B cell (primary cell): ENCODE measurements at regions not wholly inside any gene's neighbourhood (a gene's known extent, or its start where the extent isn't known, plus 50 kb on each side); places are given as distances from the start of the nearest gene placed in this dataset.
A peak's percentile ranks its signal among the peaks of the same experiment; 100 is the strongest.
"Not testable (repeated sequence)": the region's sequence is repeated elsewhere in the genome, so short reads cannot be mapped to it uniquely, and the experiment has no call there.

Experiments
- ATAC-seq: fragments of 200-7000 bp; cut with Tn5 transposase; one replicate; pipeline ENCODE4 v1.10.0; 2021; ENCODE audit warnings: low read depth, mild to moderate bottlenecking, moderate number of reproducible peaks, moderate library complexity
- CTCF ChIA-PET: fragments of 350-600 bp; sonication (Branson Sonifier 250); formaldehyde crosslinking; loops from one replicate; lab custom pipeline; 2021; ENCODE audit warnings: antibody characterized with exemption, inconsistent platforms; lab: Charles Lee
- POLR2A ChIA-PET: fragments of 350-600 bp; sonication (Branson Sonifier 250); formaldehyde crosslinking; loops from one replicate; lab custom pipeline; 2021; ENCODE audit warnings: antibody characterized with exemption; lab: Charles Lee
- DNase-seq: peaks from one replicate; pipeline ENCODE4 v3.0.0; 2013
- H2AFZ ChIP-seq: 2 replicates; pipeline ENCODE4 v1.6.1; 2012; ENCODE audit warnings: mild to moderate bottlenecking, low read depth, low read length; ENCODE audit not compliant: insufficient read depth, poor library complexity, severe bottlenecking
- H3K27ac ChIP-seq, 2 donors: 1 replicate in 1 of 2; 2 replicates in 1 of 2; pipeline ENCODE4 v1.5.1; 2012 to 2013; ENCODE audit warnings: low read length in 2 of 2, mild to moderate bottlenecking in 2 of 2, moderate library complexity in 1 of 2
- H3K27me3 ChIP-seq, 4 experiments: fragments of 200-600 bp in 1 of 4; sonication (generic) in 1 of 4; replicated peaks in 1 of 4; 1 replicate in 2 of 4; 2 replicates in 2 of 4; pipeline versions ENCODE4 v1.6.1 to v1.7.0; 2013 to 2016; ENCODE audit warnings: low read length in 3 of 4, mild to moderate bottlenecking in 2 of 4, mixed read lengths in 1 of 4, moderate library complexity in 1 of 4; ENCODE audit not compliant: insufficient read depth in 4 of 4, control insufficient read depth in 3 of 4; ENCODE audit errors: control extremely low read depth in 1 of 4
- H3K36me3 ChIP-seq, 2 experiments: replicated peaks in 1 of 2; 1 replicate in 1 of 2; 2 replicates in 1 of 2; pipeline versions ENCODE4 v1.6.1 to v1.7.1; 2013; ENCODE audit warnings: low read length in 1 of 2; ENCODE audit not compliant: insufficient read depth in 2 of 2, control insufficient read depth in 1 of 2; ENCODE audit errors: control extremely low read depth in 1 of 2, extremely low read depth in 1 of 2
- H3K4me1 ChIP-seq, 2 donors: fragments of 200-600 bp in 1 of 2; sonication (generic) in 1 of 2; 1 replicate in 1 of 2; 2 replicates in 1 of 2; pipeline versions ENCODE4 v1.5.1 to v1.6.1; 2013 to 2017; ENCODE audit warnings: low read length in 2 of 2; ENCODE audit not compliant: control insufficient read depth in 2 of 2, insufficient read depth in 2 of 2
- H3K4me2 ChIP-seq: replicated peaks from 2 replicates; pipeline ENCODE3; 2012; ENCODE audit warnings: mild to moderate bottlenecking, low read depth, low read length; ENCODE audit not compliant: poor library complexity, severe bottlenecking
- H3K4me3 ChIP-seq, 5 experiments: fragments of 200-600 bp in 1 of 5; sonication (generic) in 1 of 5; 1 replicate in 3 of 5; 2 replicates in 2 of 5; pipeline versions ENCODE4 v1.5.1 to v1.7.0; 2011 to 2016; ENCODE audit warnings: low read length in 4 of 5, mild to moderate bottlenecking in 4 of 5, low read depth in 2 of 5, control low read depth in 1 of 5, moderate library complexity in 1 of 5; ENCODE audit not compliant: insufficient read depth in 1 of 5; ENCODE audit errors: control extremely low read depth in 1 of 5, extremely low read depth in 1 of 5
- H3K79me2 ChIP-seq: fragments of 200-600 bp; sonication (generic); one replicate; pipeline ENCODE4 v1.6.0; 2016; ENCODE audit warnings: low read length; ENCODE audit not compliant: control insufficient read depth, insufficient read depth
- H3K9ac ChIP-seq: fragments of 200-600 bp; sonication (generic); 2 replicates; pipeline ENCODE4 v1.6.1; 2017; ENCODE audit warnings: mild to moderate bottlenecking, low read length, moderate library complexity
- H3K9me3 ChIP-seq, 3 donors: one replicate each; pipeline versions ENCODE4 v1.6.1 to v1.7.1; 2013; ENCODE audit warnings: low read length in 2 of 3; ENCODE audit not compliant: control insufficient read depth in 2 of 3, insufficient read depth in 1 of 3; ENCODE audit errors: control extremely low read depth in 1 of 3
- H4K20me1 ChIP-seq: 2 replicates; pipeline ENCODE4 v1.6.0; 2012; ENCODE audit warnings: mild to moderate bottlenecking, low read length; ENCODE audit not compliant: insufficient read depth, control insufficient read depth, poor library complexity, severe bottlenecking
- H3K27ac Mint-ChIP-seq: one replicate; pipeline ENCODE4 v1.8.0; 2021; ENCODE audit warnings: mixed read lengths
- H3K27me3 Mint-ChIP-seq: one replicate; pipeline ENCODE4 v1.8.0; 2021; ENCODE audit warnings: mixed read lengths
- H3K4me1 Mint-ChIP-seq: one replicate; pipeline ENCODE4 v1.8.0; 2021; ENCODE audit warnings: mixed read lengths
- H3K4me3 Mint-ChIP-seq: one replicate; pipeline ENCODE4 v1.8.0; 2021; ENCODE audit warnings: mixed read lengths
- H3K9me3 Mint-ChIP-seq: one replicate; pipeline ENCODE4 v1.8.0; 2022; ENCODE audit warnings: mixed read lengths; ENCODE audit not compliant: insufficient read depth
- CTCF ChIP-seq: fragments of 200-600 bp; IDR thresholded peaks from one replicate; pipeline ENCODE4 v1.8.0; 2022; ENCODE audit warnings: antibody characterized with exemption, mild to moderate bottlenecking
- EZH2 ChIP-seq: IDR thresholded peaks from 2 replicates; pipeline ENCODE4 v1.6.1; 2012; ENCODE audit warnings: borderline replicate concordance, low read depth, mild to moderate bottlenecking, moderate library complexity, low read length; ENCODE audit not compliant: insufficient read depth, poor library complexity, severe bottlenecking
- WGBS: methylation state at CpG from one replicate; pipeline ENCODE4 v1.1.5; 2013; ENCODE audit warnings: missing lambda C conversion rate; ENCODE audit not compliant: insufficient coverage; 5-methylcytosine and 5-hydroxymethylcytosine counted together
- intact Hi-C: fragments of 100-400 bp; cut with micrococcal nuclease; formaldehyde crosslinking; loops from one replicate; pipeline ENCODE4 v1.10.0; 2022

- Histone ChIP-seq H3K27ac (no peak overlapping the region), H2AFZ (no peak overlapping the region), H3K9me3 (peaks cover 0 to 7% (median 0%) of the 10 kb centered on the region in 3 donors), H3K4me1 (peaks cover 0 to 3% of the 10 kb centered on the region in 2 donors), H4K20me1 (no peaks in the 10 kb centered on the region), H3K9ac (no peak overlapping the region), H3K79me2 (no peaks in the 10 kb centered on the region), H3K27me3 (no peaks in the 10 kb centered on the region), H3K4me2 (no peak overlapping the region), H3K36me3 (no peaks in the 10 kb centered on the region), H3K4me3 (no peak overlapping the region)
- POLR2A ChIA-PET = no interaction called here
- WGBS = 77% methylated on average over 2 of the region's 3 CpGs
- intact Hi-C loops = no loop called here
- no peak for TF ChIP-seq CTCF
- no peak for TF ChIP-seq EZH2
- Mint-ChIP-seq H3K4me3 (no peak overlapping the region), H3K27me3 (no peaks in the 10 kb centered on the region), H3K9me3 (no peaks in the 10 kb centered on the region), H3K4me1 (peaks cover 3% of the 10 kb centered on the region), H3K27ac (no peak overlapping the region)
- ATAC-seq (no peak), DNase-seq (peak; percentile 27)
- CTCF ChIA-PET = interaction anchor here (1.8 kb wide), 1 partner anchor 247 kb away, joined by 4 read pairs; no protein-coding TSS in a partner anchor
Measured at GRCh38 chr6:134389129-134389528, 71.2 kb upstream of the SGK1 start.

- H3K4me3 ChIP-seq, H2AFZ ChIP-seq, CTCF ChIA-PET, H3K79me2 ChIP-seq, H3K4me1 ChIP-seq, intact Hi-C loops, H3K36me3 ChIP-seq, ATAC-seq, H3K4me2 ChIP-seq, H3K27ac Mint-ChIP-seq, H3K9me3 Mint-ChIP-seq, H3K9me3 ChIP-seq, H3K4me1 Mint-ChIP-seq, H3K27me3 ChIP-seq, H3K4me3 Mint-ChIP-seq, DNase-seq, H3K9ac ChIP-seq, H3K27me3 Mint-ChIP-seq, H4K20me1 ChIP-seq, H3K27ac ChIP-seq, POLR2A ChIA-PET: not testable (repeated sequence)
- WGBS = 89% methylated on average over 2 of the region's 6 CpGs
Measured at GRCh38 chr6:134386482-134386881, 68.6 kb upstream of the SGK1 start.
